ENCODE measurements at regions not wholly inside any gene's neighbourhood (a gene's known extent, or its start where the extent isn't known, plus 50 kb on each side); places are given as distances from the start of the nearest gene placed in this dataset.

GRCh38 chr5:23405316-23406068 lies 101.9 kb upstream of the PRDM9 start:
- ChIA-PET POLR2A (ENCODE audit: low non-redundant PET) (no interaction called here), CTCF (interaction anchor here (0.6 kb wide), 1 partner anchor 1164 kb away, joined by 3 read pairs; no protein-coding TSS in a partner anchor)
- no peak for TF ChIP-seq CTCF (conservative IDR thresholded peaks at IDR 0.05; ENCODE audit: low read depth)
- no peak for DNase-seq (ENCODE audit: low spot score)
- no peak overlapping the region for H3K27ac ChIP-seq

GRCh38 chr5:23402585-23402984 lies 104.8 kb upstream of the PRDM9 start:
- no peak for DNase-seq (ENCODE audit: low spot score)
- no peak for TF ChIP-seq CTCF (conservative IDR thresholded peaks at IDR 0.05; ENCODE audit: low read depth)
- ChIA-PET POLR2A (ENCODE audit: low non-redundant PET) (no interaction called here), CTCF (no interaction called here)
- H3K27ac ChIP-seq = no peak overlapping the region

GRCh38 chr5:23400951-23401350 lies 106.5 kb upstream of the PRDM9 start:
- DNase-seq (ENCODE audit: low spot score) = no peak
- TF ChIP-seq CTCF (conservative IDR thresholded peaks at IDR 0.05; ENCODE audit: low read depth) = no peak
- CTCF ChIA-PET = no interaction called here
- no peak overlapping the region for H3K27ac ChIP-seq
- POLR2A ChIA-PET (ENCODE audit: low non-redundant PET) = no interaction called here

- CTCF ChIA-PET = interaction anchor here (0.5 kb wide), 1 partner anchor 176 kb away, joined by 3 read pairs; no protein-coding TSS in a partner anchor
- POLR2A ChIA-PET (ENCODE audit: low non-redundant PET) = no interaction called here
- DNase-seq (ENCODE audit: low spot score) = no peak
- TF ChIP-seq CTCF (conservative IDR thresholded peaks at IDR 0.05; ENCODE audit: low read depth) = no peak
- H3K27ac ChIP-seq = no peak overlapping the region
These were observed 111.1 kb upstream of the PRDM9 start for GRCh38 chr5:23396346-23396745.

GRCh38 chr5:23389291-23390101 lies 117.9 kb upstream of the PRDM9 start:
- ChIA-PET POLR2A (ENCODE audit: low non-redundant PET) (no interaction called here), CTCF (interaction anchor here (0.6 kb wide), 1 partner anchor 37 kb away, joined by 3 read pairs; no protein-coding TSS in a partner anchor)
- no peak overlapping the region for H3K27ac ChIP-seq
- TF ChIP-seq CTCF (conservative IDR thresholded peaks at IDR 0.05; ENCODE audit: low read depth) = no peak
- DNase-seq (ENCODE audit: low spot score) = no peak

GRCh38 chr5:23385036-23385435 lies 122.4 kb upstream of the PRDM9 start:
- no peak for TF ChIP-seq CTCF (conservative IDR thresholded peaks at IDR 0.05; ENCODE audit: low read depth)
- POLR2A ChIA-PET (ENCODE audit: low non-redundant PET) = no interaction called here
- CTCF ChIA-PET = no interaction called here
- no peak overlapping the region for H3K27ac ChIP-seq
- no peak for DNase-seq (ENCODE audit: low spot score)
